Adipocyte (in vitro differentiated cells): ENCODE measurements at regions not wholly inside any gene's neighbourhood (a gene's known extent, or its start where the extent isn't known, plus 50 kb on each side); places are given as distances from the start of the nearest gene placed in this dataset.

ENCODE experiments used
- DNase-seq: peaks from one replicate; pipeline ENCODE4 v3.0.0-alpha.2; 2015; ENCODE audit warnings: low read depth
- H3K27me3 ChIP-seq: replicated peaks from 2 replicates; pipeline ENCODE4 v1.7.0; 2013; ENCODE audit warnings: mild to moderate bottlenecking, low read length, moderate library complexity; ENCODE audit not compliant: control insufficient read depth, insufficient read depth
- H3K36me3 ChIP-seq: 2 replicates; pipeline ENCODE4 v1.7.0; 2013; ENCODE audit warnings: low read length, mild to moderate bottlenecking, moderate library complexity; ENCODE audit not compliant: control insufficient read depth, insufficient read depth, severe bottlenecking
- H3K4me1 ChIP-seq: 2 replicates; pipeline ENCODE4 v1.7.0; 2013; ENCODE audit warnings: mild to moderate bottlenecking, low read length, moderate library complexity; ENCODE audit not compliant: control insufficient read depth, insufficient read depth
- H3K4me3 ChIP-seq: 2 replicates; pipeline ENCODE4 v1.7.0; 2013; ENCODE audit warnings: mild to moderate bottlenecking, low read length, moderate library complexity
- H3K9ac ChIP-seq: 2 replicates; pipeline ENCODE4 v1.7.0; 2013; ENCODE audit warnings: mild to moderate bottlenecking, low read length, moderate library complexity
- H3K9me3 ChIP-seq: 2 replicates; pipeline ENCODE4 v1.7.0; 2013; ENCODE audit warnings: mild to moderate bottlenecking, low read length, moderate library complexity; ENCODE audit not compliant: control insufficient read depth

DNA sequence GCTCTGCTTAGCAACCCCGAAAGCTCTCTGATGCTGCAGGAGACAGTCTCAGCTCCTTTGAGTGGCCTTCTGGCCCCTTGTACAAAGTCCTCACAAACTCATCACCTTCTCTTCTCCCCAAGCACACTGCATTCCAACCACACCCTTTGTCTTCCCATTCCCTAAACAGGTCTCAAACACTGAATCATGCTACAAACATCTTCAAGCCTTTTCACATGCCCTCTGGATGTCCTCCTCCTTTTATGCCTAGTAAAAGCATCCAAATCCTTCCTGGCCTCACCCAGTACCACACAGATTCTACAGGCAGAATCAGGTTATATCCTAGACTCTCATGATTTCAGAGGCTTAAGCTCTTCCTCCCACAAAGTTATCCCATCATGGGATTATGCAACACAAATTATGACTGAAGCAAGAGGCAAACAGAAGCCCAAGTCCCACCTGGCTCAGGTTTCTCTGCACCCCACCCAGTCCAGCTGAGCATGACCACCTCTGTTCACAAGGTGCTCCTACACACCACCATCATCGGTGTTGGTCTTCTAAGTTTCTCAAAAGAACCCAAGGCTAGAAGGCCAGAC is 61.4 kb upstream of the PCED1B start:
- Histone ChIP-seq H3K36me3 (no peaks in the 10 kb centered on the region), H3K9me3 (no peaks in the 10 kb centered on the region), H3K4me3 (no peak overlapping the region), H3K4me1 (peaks cover 32% of the 10 kb centered on the region), H3K9ac (no peak overlapping the region), H3K27me3 (no peaks in the 10 kb centered on the region)
- peak; percentile 41 for DNase-seq

DNA sequence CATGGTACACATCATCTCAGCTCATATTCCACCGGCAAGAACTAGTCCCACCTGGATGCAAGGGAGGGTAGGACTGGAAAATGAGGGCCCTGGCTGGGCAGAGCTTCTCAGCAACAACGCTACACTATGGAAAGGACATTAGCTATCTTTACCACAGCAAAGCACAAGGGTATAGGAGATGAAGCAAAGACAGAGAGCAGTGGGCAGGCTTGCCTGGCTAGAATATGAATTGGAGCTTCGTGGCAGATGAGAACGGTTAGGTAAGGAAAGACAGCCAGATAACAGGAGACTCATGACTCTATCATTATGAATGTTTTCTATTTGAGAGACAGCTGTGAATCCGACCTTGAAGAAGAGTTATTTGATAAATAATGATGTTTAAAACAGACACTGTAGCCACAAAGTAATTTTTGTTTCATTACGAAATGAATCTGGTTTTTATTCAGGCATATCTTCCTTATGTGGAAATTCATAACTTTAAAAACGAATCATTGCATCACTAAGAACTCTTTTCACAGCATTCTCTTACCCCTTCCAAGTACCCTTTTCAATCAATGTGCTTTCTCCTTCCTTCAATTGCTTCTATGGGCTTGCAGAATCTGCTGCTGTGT is 59.1 kb upstream of the PCED1B start:
- H3K4me3 ChIP-seq: peak overlapping the region; percentile 35
- peaks cover 30% of the 10 kb centered on the region for H3K4me1 ChIP-seq
- DNase-seq: peak; percentile 47
- H3K36me3 ChIP-seq: no peaks in the 10 kb centered on the region
- no peaks in the 10 kb centered on the region for H3K27me3 ChIP-seq
- H3K9ac ChIP-seq: peak overlapping the region; percentile 54
- H3K9me3 ChIP-seq: no peaks in the 10 kb centered on the region

DNA sequence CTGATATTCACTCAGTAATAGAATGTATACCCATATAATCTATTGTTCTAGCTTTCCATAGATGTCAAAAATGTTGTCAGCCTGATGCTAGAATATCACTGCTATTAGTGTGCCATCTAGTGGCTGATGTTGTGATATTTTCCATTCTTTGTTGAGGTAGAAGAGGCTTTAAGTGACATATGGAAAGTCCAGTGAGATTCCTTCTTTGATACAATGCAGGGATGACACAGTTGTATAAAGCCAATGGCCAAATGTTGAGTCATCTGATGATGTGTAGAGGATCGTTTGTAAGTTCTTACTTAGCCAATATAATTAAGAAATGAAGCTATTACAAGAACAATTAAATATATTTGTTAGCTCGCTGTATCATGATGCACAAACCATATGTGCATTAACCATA is 58.1 kb upstream of the PCED1B start:
- peak overlapping the region; percentile 46 for H3K9ac ChIP-seq
- H3K36me3 ChIP-seq: no peaks in the 10 kb centered on the region
- H3K9me3 ChIP-seq: no peaks in the 10 kb centered on the region
- peaks cover 30% of the 10 kb centered on the region for H3K4me1 ChIP-seq
- H3K4me3 ChIP-seq: no peak overlapping the region
- H3K27me3 ChIP-seq: no peaks in the 10 kb centered on the region
- DNase-seq: peak; percentile 91

DNA sequence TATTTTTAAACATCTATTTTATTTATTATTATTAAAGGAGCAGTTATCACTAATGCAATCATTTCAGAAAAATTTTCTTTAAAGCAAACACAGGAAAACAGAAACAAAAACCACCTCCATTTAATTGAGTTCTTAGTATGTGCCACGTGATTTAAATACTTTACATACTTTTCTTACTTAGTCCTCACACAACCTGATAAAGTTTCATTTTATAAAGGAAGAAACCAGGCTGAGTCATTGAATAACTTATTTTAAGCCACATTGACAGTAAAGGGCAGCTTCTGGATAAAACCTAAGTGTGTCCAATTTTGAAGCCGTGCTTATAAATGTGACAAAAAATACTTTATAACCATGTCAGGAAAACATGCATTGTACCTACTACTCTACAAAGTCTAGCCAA is 57.1 kb upstream of the PCED1B start:
- Histone ChIP-seq H3K4me1 (peaks cover 30% of the 10 kb centered on the region), H3K36me3 (no peaks in the 10 kb centered on the region), H3K4me3 (no peak overlapping the region), H3K9ac (peak overlapping the region; percentile 46), H3K9me3 (no peaks in the 10 kb centered on the region), H3K27me3 (no peaks in the 10 kb centered on the region)
- DNase-seq: peak; percentile 76

DNA sequence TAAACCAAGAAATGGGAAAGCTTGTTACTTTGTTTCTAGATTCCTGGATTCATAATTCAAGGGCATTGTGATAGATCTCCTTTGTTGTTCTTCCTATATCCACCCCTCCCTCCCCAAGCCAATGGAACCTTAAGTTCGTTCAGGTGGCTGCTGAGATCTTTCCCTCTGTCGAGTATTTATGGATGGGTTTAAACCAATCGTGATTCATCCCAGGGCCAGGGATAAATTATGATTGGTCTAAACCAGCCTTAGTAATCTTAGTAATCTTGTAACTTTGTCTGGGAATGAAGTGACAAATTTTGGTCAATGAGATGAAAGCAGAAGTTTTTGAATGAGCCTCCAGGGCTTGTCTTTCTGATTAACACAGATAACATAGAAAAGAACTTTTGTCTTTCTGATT is 56.1 kb upstream of the PCED1B start:
- DNase-seq: no peak
- H3K27me3 ChIP-seq: no peaks in the 10 kb centered on the region
- H3K4me1 ChIP-seq: peaks cover 30% of the 10 kb centered on the region
- H3K36me3 ChIP-seq: no peaks in the 10 kb centered on the region
- no peaks in the 10 kb centered on the region for H3K9me3 ChIP-seq
- H3K4me3 ChIP-seq: no peak overlapping the region
- H3K9ac ChIP-seq: no peak overlapping the region

DNA sequence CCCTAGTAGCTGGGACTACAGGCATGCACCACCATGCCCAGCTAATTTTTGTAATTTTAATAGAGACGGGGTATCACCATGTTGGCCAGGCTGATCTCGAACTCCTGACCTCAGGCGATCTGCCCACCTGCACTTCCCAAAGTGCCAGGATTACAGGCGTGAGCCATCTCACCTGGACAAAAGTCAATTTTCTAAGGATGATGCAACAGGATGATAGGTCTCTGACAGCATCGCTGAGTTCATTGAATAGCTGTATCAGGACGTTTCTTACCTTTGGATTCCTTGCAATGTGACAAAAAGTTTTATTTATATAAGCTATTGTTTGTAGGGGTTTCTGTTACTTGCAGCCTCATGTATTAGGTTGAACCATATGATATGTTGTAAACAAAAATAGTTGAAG is 55.5 kb upstream of the PCED1B start:
- Histone ChIP-seq H3K27me3 (no peaks in the 10 kb centered on the region), H3K4me1 (peaks cover 30% of the 10 kb centered on the region), H3K4me3 (no peak overlapping the region), H3K9me3 (no peaks in the 10 kb centered on the region), H3K9ac (no peak overlapping the region), H3K36me3 (no peaks in the 10 kb centered on the region)
- DNase-seq: no peak

DNA sequence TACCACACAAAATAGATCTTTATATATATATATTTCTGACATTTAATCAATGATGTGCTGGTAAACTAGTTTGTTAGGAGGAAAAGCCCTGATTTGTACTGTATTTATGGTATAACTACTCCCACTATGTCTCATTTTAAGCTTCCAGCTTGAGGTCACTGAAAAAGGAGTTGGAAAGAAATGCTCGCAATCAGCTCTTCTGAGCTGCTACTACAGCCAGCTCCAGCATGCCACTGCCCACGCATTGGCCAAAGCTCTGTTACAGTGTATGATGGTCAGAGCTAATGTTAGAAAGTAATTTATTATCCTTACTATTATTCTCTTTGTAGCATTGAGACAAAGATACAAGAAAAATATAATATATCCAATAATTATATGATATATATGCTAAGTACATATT is 55.0 kb upstream of the PCED1B start:
- H3K9me3 ChIP-seq: no peaks in the 10 kb centered on the region
- no peak overlapping the region for H3K9ac ChIP-seq
- no peaks in the 10 kb centered on the region for H3K36me3 ChIP-seq
- no peak for DNase-seq
- peaks cover 30% of the 10 kb centered on the region for H3K4me1 ChIP-seq
- no peaks in the 10 kb centered on the region for H3K27me3 ChIP-seq
- no peak overlapping the region for H3K4me3 ChIP-seq

DNA sequence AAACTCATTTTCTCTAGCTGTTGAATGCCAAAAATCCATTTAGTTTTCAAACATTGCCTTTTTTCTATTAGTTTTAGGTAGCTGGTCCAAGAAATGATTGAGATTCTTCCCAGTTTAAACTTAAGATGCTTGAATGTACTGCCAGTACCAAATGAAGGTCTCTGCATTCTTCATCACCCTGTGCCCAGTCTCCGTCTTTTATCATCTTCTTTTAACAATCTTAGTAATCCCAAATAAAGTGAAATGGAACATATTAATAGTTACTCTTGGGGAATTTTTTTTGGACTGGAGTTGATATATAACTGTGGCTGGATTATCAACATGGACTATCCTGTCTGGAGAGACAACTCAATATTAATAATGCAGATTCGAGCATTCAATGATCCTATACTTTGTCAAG is 54.1 kb upstream of the PCED1B start:
- H3K9me3 ChIP-seq: no peaks in the 10 kb centered on the region
- H3K36me3 ChIP-seq: no peaks in the 10 kb centered on the region
- DNase-seq: no peak
- H3K27me3 ChIP-seq: no peaks in the 10 kb centered on the region
- H3K4me3 ChIP-seq: no peak overlapping the region
- H3K9ac ChIP-seq: no peak overlapping the region
- peaks cover 25% of the 10 kb centered on the region for H3K4me1 ChIP-seq

DNA sequence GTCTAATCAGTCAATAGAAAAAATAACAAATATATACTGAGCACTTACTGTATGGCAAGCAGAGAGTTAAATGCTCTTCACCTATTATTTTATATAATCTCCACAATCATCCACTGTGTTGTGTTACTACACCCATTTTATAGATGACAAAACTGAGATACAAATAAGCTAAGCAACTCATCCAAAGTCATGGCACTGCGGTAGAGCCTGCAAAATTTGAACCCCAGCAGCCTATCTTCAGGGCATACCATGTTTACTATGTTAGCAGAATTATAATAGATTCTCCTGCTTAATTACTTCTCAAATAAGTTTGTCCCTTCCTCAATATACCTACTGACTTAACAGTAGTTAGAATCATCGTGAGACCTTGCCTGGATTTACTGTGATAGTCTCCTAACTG is 53.6 kb upstream of the PCED1B start:
- Histone ChIP-seq H3K27me3 (no peaks in the 10 kb centered on the region), H3K4me1 (peaks cover 21% of the 10 kb centered on the region), H3K36me3 (no peaks in the 10 kb centered on the region), H3K9me3 (no peaks in the 10 kb centered on the region), H3K4me3 (no peak overlapping the region), H3K9ac (no peak overlapping the region)
- DNase-seq: no peak

DNA sequence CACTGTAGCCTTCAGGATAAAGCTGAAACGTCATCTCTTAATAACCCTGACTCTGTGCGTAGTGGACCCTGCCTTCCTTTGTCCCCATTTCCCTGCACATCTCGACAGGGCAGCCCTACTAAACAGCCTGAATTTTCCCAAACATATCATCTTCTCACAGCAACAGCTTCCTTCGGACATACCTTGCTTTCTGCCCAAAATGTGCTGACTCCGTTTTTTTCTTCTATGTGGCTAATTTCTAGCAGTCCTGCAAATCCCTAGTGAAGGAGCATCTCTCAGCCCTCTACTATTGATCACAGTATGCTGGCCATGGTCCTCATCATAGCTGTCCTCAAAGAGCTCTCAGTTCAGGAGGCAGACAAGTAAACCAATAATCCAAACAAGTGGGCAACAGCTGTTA is 53.1 kb upstream of the PCED1B start:
- Histone ChIP-seq H3K4me3 (no peak overlapping the region), H3K27me3 (no peaks in the 10 kb centered on the region), H3K9ac (no peak overlapping the region), H3K4me1 (peaks cover 16% of the 10 kb centered on the region), H3K36me3 (no peaks in the 10 kb centered on the region), H3K9me3 (no peaks in the 10 kb centered on the region)
- no peak for DNase-seq
